Astrocyte of the spinal cord (primary cell): ENCODE measurements at regions not wholly inside any gene's neighbourhood (a gene's known extent, or its start where the extent isn't known, plus 50 kb on each side); places are given as distances from the start of the nearest gene placed in this dataset.

Experiments used
- DNase-seq: peaks from one replicate; pipeline ENCODE4 v3.0.0; 2011; ENCODE audit warnings: low read depth, low spot score
- H3K4me3 ChIP-seq: 2 replicates; pipeline ENCODE4 v1.5.1; 2011; ENCODE audit warnings: low read depth, mild to moderate bottlenecking, low read length, moderate library complexity
- CTCF ChIP-seq: IDR thresholded peaks from 2 replicates; pipeline ENCODE4 v1.5.1; 2012; ENCODE audit warnings: low read depth, mild to moderate bottlenecking, low read length, inconsistent platforms
- in situ Hi-C: cut with HindIII; loops from 2 replicates; pipeline ENCODE4 v1.10.0; 2017; ENCODE audit warnings: low sequenced_read_pairs

GRCh38 chr2:16043192-16043591 lies 102.8 kb downstream of the MYCN start:
- in situ Hi-C loops, result no loop called here
- TF ChIP-seq CTCF, result no peak
- DNase-seq, result no peak
- H3K4me3 ChIP-seq, result no peak overlapping the region

GRCh38 chr2:16042201-16042700 lies 101.9 kb downstream of the MYCN start:
- in situ Hi-C loops, result no loop called here
- TF ChIP-seq CTCF, result no peak
- DNase-seq, result no peak

GRCh38 chr2:16040271-16041010 lies 100.1 kb downstream of the MYCN start:
- TF ChIP-seq CTCF, result no peak
- DNase-seq, result no peak
- H3K4me3 ChIP-seq, result no peak overlapping the region
- in situ Hi-C loops, result no loop called here

More at GRCh38 chr2:16042201-16042700, 101.9 kb downstream of the MYCN start:
- H3K4me3 ChIP-seq, result no peak overlapping the region

- no peak for DNase-seq
- H3K4me3 ChIP-seq, result no peak overlapping the region
- no peak for TF ChIP-seq CTCF
- in situ Hi-C loops, result no loop called here
Observed at GRCh38 chr2:16039823-16040222, 99.5 kb downstream of the MYCN start.

- in situ Hi-C loops, result no loop called here
- no peak for TF ChIP-seq CTCF
- DNase-seq, result no peak
- no peak overlapping the region for H3K4me3 ChIP-seq
Observed at GRCh38 chr2:16039055-16039454, 98.7 kb downstream of the MYCN start.

GRCh38 chr2:16038621-16039020 lies 98.3 kb downstream of the MYCN start:
- in situ Hi-C loops, result no loop called here
- DNase-seq, result no peak
- no peak for TF ChIP-seq CTCF
- H3K4me3 ChIP-seq, result no peak overlapping the region
